ENCODE measurements at regions not wholly inside any gene's neighbourhood (a gene's known extent, or its start where the extent isn't known, plus 50 kb on each side); places are given as distances from the start of the nearest gene placed in this dataset.
"Not testable (repeated sequence)": the region's sequence is repeated elsewhere in the genome, so short reads cannot be mapped to it uniquely, and the experiment has no call there.

GRCh38 chr20:5492937-5493336, 117.9 kb downstream of the GPCPD1 start:
- no peak for DNase-seq (ENCODE audit: low spot score)

DNA sequence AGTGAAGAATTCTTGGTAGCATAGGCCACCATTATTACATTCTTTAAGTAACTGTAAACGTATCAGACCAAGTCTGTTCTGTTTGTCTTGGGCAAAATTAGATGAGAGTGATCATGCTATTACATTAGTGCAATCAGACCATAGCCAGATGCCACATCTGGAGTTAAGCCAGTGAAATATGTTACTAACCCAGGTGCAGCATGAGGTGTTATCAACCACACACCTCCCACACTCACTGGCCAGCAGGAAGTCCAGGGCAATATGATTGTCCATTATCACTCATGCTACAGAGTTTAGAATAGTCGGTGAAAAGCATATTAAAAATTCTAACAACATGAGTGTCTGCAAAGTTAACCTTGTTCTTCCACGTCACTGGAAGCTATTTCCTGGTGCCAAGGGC, 119.4 kb downstream of the GPCPD1 start:
- DNase-seq (ENCODE audit: low spot score): no peak

- DNase-seq (ENCODE audit: low spot score): no peak
Observed at GRCh38 chr20:5489601-5490000, 121.2 kb downstream of the GPCPD1 start.

- no peak for DNase-seq (ENCODE audit: low spot score)
Observed at GRCh38 chr20:5488823-5489222, 122.0 kb downstream of the GPCPD1 start.

DNA sequence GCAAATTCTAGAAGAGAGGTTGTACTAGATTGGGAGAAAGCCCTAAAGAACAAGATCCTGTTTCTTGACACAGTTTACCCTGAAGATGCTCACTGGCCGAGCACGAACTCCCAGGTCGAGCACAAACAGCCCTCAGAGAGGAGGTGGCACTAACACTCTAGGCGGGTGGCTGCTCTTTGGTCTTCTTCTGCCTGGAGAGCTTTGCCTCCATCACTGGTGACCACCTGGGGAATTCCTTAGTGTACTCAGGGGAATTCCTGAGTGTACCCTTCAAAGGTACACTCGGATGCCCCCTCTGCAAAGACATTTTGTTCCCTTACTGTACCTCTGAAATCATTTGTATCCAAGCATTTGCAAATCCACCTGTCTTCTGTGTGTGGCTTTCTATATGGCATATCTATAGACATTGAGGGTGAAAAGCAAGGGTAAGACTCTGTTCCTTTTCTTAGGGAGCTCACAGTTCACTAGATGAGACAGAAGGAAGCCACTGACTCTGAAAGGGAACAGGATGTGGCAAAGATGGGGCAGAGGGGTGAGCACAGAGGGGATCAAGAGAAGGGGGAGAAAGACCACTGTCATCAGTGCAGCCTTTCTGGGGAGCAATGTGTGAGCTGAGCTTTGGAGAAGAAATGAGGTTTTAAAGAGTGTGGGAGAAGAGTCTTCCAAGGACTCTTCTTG, 124.3 kb downstream of the GPCPD1 start:
- no peak for DNase-seq (ENCODE audit: low spot score)

GRCh38 chr20:5484926-5485325, 125.9 kb downstream of the GPCPD1 start:
- DNase-seq (ENCODE audit: low spot score): no peak

DNA sequence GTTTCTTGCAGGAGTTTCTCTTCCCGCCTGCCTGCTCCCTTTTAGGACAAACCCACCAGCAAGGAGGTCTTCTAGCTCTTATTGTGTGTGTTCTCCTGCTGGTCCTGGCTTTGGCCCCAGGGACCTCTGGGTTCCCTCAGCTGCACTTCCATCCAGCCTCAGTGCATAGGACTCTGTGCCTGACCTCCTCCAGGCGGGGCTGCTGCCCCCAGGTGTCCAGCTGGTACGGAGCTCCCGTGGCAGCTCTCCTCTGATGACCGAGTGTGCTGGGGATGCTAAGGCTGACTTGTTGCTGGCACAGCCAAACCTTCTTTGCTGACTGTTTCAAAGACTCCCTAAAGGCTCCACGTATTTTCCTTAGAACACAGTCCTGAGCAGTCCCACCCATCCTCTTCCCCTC, 126.5 kb downstream of the GPCPD1 start:
- DNase-seq (ENCODE audit: low spot score): no peak

DNA sequence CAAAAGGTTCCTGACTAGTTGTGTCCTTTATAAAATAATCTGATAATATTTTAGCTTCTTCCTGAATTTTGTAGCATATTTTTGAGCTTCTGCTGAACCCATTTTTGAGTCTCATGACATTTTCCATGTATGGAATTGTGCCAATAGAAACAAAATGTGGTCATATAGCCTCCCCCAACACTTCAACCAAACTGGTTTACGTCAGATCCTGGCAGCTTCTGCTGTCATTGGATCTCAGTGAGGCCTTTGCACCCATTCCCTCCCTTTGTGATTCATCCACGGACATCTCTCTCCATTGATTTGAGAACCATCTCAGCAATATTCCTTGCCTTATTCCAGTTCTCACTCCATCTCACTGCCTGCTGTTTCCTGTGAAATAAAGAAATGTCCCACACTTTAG, 128.0 kb downstream of the GPCPD1 start:
- DNase-seq (ENCODE audit: low spot score): no peak

DNA sequence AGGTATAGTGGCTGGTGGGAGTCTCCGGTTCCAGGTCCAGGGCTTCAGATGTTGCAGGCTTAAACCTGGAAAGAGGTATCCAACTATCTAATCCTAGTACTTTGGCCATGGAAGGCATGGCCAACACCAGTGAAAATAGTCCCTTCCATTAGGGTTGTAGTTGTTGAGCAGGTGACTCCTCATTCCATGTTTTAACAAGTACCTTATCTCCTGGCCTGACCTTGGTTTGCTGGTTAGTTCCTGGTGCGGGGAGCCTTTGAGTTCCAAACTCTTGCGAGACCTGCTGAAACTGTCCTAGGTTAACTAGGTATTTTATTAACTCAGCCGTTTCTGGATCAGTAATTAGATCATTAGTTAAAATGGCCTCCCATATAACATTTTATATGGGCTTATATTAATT, 128.9 kb downstream of the GPCPD1 start:
- no peak for DNase-seq (ENCODE audit: low spot score)

DNA sequence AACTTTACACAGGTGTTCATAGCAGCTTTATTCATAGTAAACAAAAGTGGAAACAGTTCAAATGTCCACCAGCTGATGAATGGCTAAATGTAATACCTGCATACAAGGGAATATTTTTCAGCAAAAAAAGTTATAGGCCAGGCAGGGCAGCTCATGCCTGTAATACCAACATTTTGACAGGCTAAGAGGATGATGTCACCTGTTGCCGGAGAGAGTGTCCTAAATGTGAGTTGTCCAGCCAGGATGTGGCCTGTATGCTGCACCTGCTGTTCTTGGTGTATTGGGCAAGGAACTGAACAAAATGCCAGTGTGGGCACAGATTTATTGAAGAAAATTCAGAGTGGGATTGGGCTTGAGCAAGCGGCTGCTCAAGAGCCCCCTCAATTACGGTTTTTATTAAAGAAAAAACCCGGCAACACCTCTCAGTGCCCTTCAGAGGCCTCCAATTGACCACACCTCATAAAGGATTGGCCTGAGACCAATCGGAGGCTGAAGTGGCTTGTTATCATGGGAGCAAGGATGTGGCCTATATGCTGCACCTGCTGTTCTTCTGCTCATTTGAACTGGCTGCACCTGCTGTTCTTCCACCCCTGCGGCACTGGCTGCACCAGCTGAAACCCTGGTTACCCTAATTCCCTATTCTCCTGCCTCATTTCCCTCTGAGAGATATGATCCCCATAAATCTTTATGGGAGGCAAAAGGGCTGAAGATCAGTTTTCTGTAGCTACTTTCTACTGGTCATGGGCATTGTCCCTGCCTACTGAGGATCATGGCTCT, 129.8 kb downstream of the GPCPD1 start:
- no peak for DNase-seq (ENCODE audit: low spot score)

- DNase-seq (ENCODE audit: low spot score): no peak
Observed at GRCh38 chr20:5474646-5475550, 135.9 kb downstream of the GPCPD1 start.

- not testable (repeated sequence) for DNase-seq (ENCODE audit: low spot score)
Observed at GRCh38 chr20:5471866-5472265, 138.9 kb downstream of the GPCPD1 start.

DNA sequence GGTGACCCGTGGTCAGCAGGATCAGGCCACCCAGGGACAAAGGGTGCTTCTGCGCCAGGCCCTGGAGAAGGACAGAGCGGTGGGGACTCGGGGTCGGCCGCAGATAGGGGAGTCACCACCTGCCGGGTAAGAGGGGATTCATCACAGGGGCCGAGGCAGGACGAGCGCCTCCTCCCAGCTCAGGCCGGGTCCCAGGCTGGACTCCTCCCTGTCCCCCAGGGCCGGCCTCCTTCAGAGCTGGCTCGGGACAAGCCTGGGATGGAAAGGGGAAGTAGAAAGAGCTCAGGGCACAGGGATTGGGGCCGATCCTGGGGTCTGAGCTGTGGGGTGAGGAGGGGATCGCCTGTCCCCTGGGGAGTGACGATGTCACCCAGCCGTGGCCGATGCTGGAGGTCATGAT, 139.4 kb downstream of the GPCPD1 start:
- DNase-seq (ENCODE audit: low spot score): no peak

DNA sequence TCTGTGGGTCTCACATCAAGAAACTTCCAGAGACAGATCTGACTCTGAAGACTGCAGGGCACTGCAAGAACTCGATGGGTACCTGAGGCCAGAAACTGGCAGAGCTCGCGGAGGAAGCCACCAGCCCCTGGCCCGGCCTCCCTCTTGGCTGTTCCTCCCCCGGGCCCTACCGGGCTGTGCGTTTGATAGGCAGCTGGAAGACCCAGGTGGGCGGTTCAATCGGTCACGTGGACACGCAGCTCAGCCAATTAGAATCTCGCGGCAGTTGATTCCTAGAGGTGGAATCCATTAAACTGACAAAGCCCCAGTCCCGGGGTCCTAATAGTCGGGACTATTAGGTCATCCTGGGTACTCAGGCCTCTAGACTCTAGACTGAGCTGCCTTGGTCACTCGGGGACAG, 139.9 kb downstream of the GPCPD1 start:
- DNase-seq (ENCODE audit: low spot score): no peak

- no peak for DNase-seq (ENCODE audit: low spot score)
Observed at GRCh38 chr20:5470458-5470857, 140.3 kb downstream of the GPCPD1 start.

DNA sequence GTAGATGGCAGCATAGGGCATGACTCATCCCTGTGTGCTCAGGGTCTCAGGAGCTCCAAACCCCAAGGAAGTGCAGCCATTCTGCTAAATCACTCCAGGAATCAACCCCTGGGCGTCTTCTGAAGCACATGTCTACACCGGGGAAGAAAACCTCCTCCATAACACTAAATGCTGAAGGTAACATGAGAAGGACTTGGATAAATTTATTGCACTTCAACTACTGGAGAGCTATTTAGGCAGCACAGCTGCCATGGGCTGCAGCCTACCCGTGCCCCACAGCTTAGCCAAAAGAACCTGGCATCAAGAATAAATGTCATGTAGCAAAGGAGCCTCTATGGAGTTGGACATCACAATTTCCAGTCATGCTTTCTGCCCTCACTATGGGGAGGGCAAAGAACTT, 141.7 kb downstream of the GPCPD1 start:
- DNase-seq (ENCODE audit: low spot score): no peak

GRCh38 chr20:5467086-5467485, 143.7 kb downstream of the GPCPD1 start:
- DNase-seq (ENCODE audit: low spot score): no peak

DNA sequence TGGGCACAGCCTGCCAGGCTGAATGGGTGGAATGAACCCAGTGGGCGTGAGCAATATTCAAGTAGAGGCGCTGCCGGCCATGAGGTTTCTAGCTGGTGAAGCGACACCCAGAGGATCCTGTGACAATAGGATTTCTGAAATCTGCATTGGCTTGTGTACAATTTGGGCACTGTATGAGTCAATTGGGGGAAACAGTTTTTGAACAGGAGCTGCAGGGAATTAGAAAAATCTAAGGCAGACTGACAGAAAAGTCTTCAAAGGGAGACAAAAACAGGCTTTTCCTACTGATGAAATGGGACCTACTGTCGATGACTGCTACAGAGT, 145.2 kb downstream of the GPCPD1 start:
- DNase-seq (ENCODE audit: low spot score): no peak

DNA sequence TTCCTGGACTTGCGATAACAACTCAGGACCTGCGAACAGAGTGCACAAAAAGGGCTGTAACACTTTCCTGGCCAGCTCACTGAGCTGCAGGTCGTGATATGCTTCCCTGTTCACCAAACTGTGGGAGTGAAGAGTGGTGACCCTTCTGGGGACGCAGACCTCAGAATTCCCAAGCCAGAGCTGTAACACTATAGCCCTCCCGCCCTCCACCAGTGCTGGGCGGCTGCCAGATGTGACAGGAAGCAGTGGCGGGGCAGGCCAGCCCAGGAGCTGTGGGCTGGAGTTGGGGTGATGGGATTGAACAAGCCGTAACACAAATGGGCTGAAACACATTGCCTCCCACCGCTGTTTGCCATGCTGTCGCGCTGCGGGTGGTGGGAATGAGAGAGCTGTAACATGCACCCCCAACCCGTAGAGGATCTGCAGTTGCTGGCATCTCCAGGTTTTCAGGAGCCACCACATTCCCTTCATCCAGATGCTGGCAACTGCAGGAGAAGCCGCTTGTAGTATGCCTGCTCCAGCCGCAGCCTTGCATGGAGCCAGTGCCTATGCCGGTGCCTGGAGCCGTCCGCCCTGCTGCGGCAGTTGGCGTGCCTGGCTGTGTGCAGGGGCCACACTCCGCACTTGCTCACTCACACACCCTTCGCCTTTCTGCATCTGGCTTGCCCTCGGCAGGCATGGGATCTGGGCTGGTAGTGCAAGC, 145.8 kb downstream of the GPCPD1 start:
- no peak for DNase-seq (ENCODE audit: low spot score)

GRCh38 chr20:5463007-5463686, 146.4 kb upstream of the PROKR2 start:
- no peak for DNase-seq (ENCODE audit: low spot score)

DNA sequence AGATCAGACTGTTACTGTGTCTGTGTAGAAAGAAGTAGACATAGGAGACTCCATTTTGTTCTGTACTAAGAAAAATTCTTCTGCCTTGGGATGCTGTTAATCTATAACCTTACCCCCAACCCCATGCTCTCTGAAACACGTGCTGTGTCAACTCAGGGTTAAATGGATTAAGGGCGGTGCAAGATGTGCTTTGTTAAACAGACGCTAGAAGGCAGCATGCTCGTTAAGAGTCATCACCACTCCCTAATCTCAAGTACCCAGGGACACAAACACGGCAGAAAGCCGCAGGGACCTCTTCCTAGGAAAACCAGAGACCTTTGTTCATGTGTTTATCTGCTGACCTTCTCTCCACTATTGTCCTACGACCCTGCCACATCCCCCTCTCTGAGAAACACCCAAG, 137.0 kb upstream of the PROKR2 start:
- not testable (repeated sequence) for DNase-seq (ENCODE audit: low spot score)

- not testable (repeated sequence) for DNase-seq (ENCODE audit: low spot score)
Observed at GRCh38 chr20:5453316-5453715, 136.6 kb upstream of the PROKR2 start.
